ENCODE measurements at regions not wholly inside any gene's neighbourhood (a gene's known extent, or its start where the extent isn't known, plus 50 kb on each side); places are given as distances from the start of the nearest gene placed in this dataset.

- H3K4me3 ChIP-seq (ENCODE audit: low read depth, low read length), result no peak overlapping the region
- TF ChIP-seq CTCF (conservative IDR thresholded peaks at IDR 0.05; ENCODE audit: low read depth, low read length), result no peak
- no peak for DNase-seq (ENCODE audit: low read depth)
Measured at GRCh38 chr2:2756886-2757285, 425.8 kb upstream of the MYT1L start.

DNA sequence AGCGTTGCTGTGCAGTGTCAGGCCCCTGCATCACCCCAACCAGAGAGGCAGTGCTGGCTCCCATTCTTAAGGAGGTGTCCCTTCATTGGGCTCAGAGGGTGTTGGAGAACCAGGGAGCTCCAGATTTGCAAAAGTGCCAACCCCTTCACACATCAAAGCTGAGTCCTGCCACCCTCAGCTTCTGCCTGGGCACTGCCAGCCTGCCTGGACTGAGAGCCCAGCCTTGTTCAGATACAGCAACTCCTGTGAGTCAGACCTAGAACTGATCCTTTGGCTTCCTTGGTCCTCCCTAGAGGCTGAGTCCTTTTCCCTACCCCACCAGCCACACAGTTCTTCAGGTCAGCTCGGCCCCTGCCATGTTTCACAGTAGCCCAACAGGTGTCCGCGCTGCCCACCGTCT lies 424.9 kb upstream of the MYT1L start:
- no peak for TF ChIP-seq CTCF (conservative IDR thresholded peaks at IDR 0.05; ENCODE audit: low read depth, low read length)
- DNase-seq (ENCODE audit: low read depth), result no peak
- no peak overlapping the region for H3K4me3 ChIP-seq (ENCODE audit: low read depth, low read length)

DNA sequence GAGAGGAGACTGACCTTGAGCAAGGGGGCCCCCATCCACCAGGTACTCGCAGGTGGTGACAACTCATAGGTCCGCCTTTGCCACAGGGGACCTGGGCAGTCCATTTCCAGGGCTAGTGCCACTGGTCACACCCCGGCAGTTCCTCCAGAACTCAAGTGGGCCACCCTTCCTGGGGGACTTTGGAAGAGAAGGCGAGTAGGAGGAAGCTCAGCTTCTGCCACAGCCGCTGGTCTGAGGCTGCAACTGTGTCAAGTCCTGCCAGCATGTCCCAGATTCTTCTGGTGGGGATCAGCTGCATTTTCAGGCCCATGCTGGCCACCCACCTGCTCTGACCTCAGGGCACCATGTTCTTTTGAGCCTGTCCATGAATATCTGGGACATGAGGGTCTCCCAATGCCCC lies 423.9 kb upstream of the MYT1L start:
- H3K4me3 ChIP-seq (ENCODE audit: low read depth, low read length), result no peak overlapping the region
- TF ChIP-seq CTCF (conservative IDR thresholded peaks at IDR 0.05; ENCODE audit: low read depth, low read length), result no peak
- DNase-seq (ENCODE audit: low read depth), result no peak

- TF ChIP-seq CTCF (conservative IDR thresholded peaks at IDR 0.05; ENCODE audit: low read depth, low read length), result no peak
Measured at GRCh38 chr2:2751715-2752315, 420.7 kb upstream of the MYT1L start.

GRCh38 chr2:2750867-2751714 lies 420.0 kb upstream of the MYT1L start:
- no peak for DNase-seq (ENCODE audit: low read depth)
- TF ChIP-seq CTCF (conservative IDR thresholded peaks at IDR 0.05; ENCODE audit: low read depth, low read length), result no peak
- no peak overlapping the region for H3K4me3 ChIP-seq (ENCODE audit: low read depth, low read length)

More at GRCh38 chr2:2751715-2752315, 420.7 kb upstream of the MYT1L start:
- no peak for DNase-seq (ENCODE audit: low read depth)
- H3K4me3 ChIP-seq (ENCODE audit: low read depth, low read length), result no peak overlapping the region

GRCh38 chr2:2749206-2749598 lies 418.1 kb upstream of the MYT1L start:
- no peak overlapping the region for H3K4me3 ChIP-seq (ENCODE audit: low read depth, low read length)
- TF ChIP-seq CTCF (conservative IDR thresholded peaks at IDR 0.05; ENCODE audit: low read depth, low read length), result no peak
- DNase-seq (ENCODE audit: low read depth), result no peak

Data from choroid plexus epithelial cell (primary cell).